Neuronal stem cell (in vitro differentiated cells): ENCODE measurements at regions not wholly inside any gene's neighbourhood (a gene's known extent, or its start where the extent isn't known, plus 50 kb on each side); places are given as distances from the start of the nearest gene placed in this dataset.

ENCODE experiments used
- DNase-seq: peaks from one replicate; pipeline ENCODE4 v3.0.0-alpha.2; 2013; ENCODE audit warnings: low spot score
- H2AFZ ChIP-seq: one replicate; pipeline ENCODE4 v1.6.1; 2013; ENCODE audit warnings: mild to moderate bottlenecking, low read length, inconsistent platforms
- H2AK5ac ChIP-seq: 2 replicates; pipeline ENCODE4 v1.6.1; 2013; ENCODE audit warnings: low read depth, mild to moderate bottlenecking, inconsistent platforms, low read length, moderate library complexity, mixed read lengths
- H2BK120ac ChIP-seq: 2 replicates; pipeline ENCODE4 v1.6.1; 2013; ENCODE audit warnings: low read depth, mild to moderate bottlenecking, inconsistent platforms, low read length, moderate library complexity, mixed read lengths
- H2BK12ac ChIP-seq: one replicate; pipeline ENCODE4 v1.6.1; 2013; ENCODE audit warnings: low read length, inconsistent platforms
- H2BK15ac ChIP-seq: 2 replicates; pipeline ENCODE4 v1.6.1; 2013; ENCODE audit warnings: mild to moderate bottlenecking, low read length, inconsistent platforms, mixed read lengths
- H2BK5ac ChIP-seq: one replicate; pipeline ENCODE4 v1.6.1; 2013; ENCODE audit warnings: inconsistent platforms, mild to moderate bottlenecking, low read length, moderate library complexity
- H3K14ac ChIP-seq: one replicate; pipeline ENCODE4 v1.6.1; 2013; ENCODE audit warnings: low read length, inconsistent platforms
- H3K18ac ChIP-seq: 2 replicates; pipeline ENCODE4 v1.6.1; 2013; ENCODE audit warnings: low read length, inconsistent platforms
- H3K23ac ChIP-seq: 2 replicates; pipeline ENCODE4 v1.6.1; 2013; ENCODE audit warnings: low read depth, mild to moderate bottlenecking, mixed read lengths, low read length, inconsistent platforms; ENCODE audit not compliant: poor library complexity
- H3K27ac ChIP-seq: replicated peaks from 3 replicates; pipeline ENCODE4 v1.5.1; 2013; ENCODE audit warnings: low read length, inconsistent platforms
- H3K27me3 ChIP-seq, 3 experiments: 2 replicates each; pipeline ENCODE4 v1.6.1; 2013; ENCODE audit warnings: low read length in 3 of 3, mild to moderate bottlenecking in 2 of 3, inconsistent platforms in 1 of 3, low read depth in 1 of 3, mixed read lengths in 1 of 3, moderate library complexity in 1 of 3; ENCODE audit not compliant: control insufficient read depth in 3 of 3, insufficient read depth in 3 of 3
- H3K36me3 ChIP-seq, 2 donors: replicated peaks in 1 of 2; 2 replicates each; pipeline ENCODE4 v1.6.1; 2013; ENCODE audit warnings: low read length in 2 of 2; ENCODE audit not compliant: control insufficient read depth in 2 of 2, insufficient read depth in 2 of 2
- H3K4ac ChIP-seq: 2 replicates; pipeline ENCODE4 v1.6.1; 2013; ENCODE audit warnings: inconsistent platforms, mild to moderate bottlenecking, low read length, moderate library complexity
- H3K4me1 ChIP-seq, 2 donors: 1 replicate in 1 of 2; 2 replicates in 1 of 2; pipeline ENCODE4 v1.6.1; 2013; ENCODE audit warnings: low read length in 2 of 2, low read depth in 1 of 2; ENCODE audit not compliant: control insufficient read depth in 2 of 2, insufficient read depth in 1 of 2
- H3K4me2 ChIP-seq: one replicate; pipeline ENCODE4 v1.6.1; 2013; ENCODE audit warnings: mild to moderate bottlenecking, low read length, inconsistent platforms; ENCODE audit not compliant: insufficient read depth, poor library complexity, severe bottlenecking
- H3K4me3 ChIP-seq, 2 donors: 2 replicates each; pipeline ENCODE4 v1.5.1; 2013; ENCODE audit warnings: low read length in 2 of 2, mild to moderate bottlenecking in 2 of 2, inconsistent platforms in 1 of 2, moderate library complexity in 1 of 2
- H3K79me1 ChIP-seq: one replicate; pipeline ENCODE4 v1.6.1; 2013; ENCODE audit warnings: low read depth, mild to moderate bottlenecking, inconsistent platforms, low read length, moderate library complexity
- H3K9ac ChIP-seq: one replicate; pipeline ENCODE4 v1.6.1; 2013; ENCODE audit warnings: mild to moderate bottlenecking, low read depth, low read length, inconsistent platforms; ENCODE audit not compliant: poor library complexity
- H3K9me3 ChIP-seq, 2 donors: replicated peaks in 1 of 2; 2 replicates each; pipeline versions ENCODE3 to v1.6.1; 2013; ENCODE audit warnings: low read length in 2 of 2, mild to moderate bottlenecking in 2 of 2, inconsistent platforms in 1 of 2, low read depth in 1 of 2, mixed read lengths in 1 of 2, moderate library complexity in 1 of 2; ENCODE audit not compliant: control insufficient read depth in 2 of 2, insufficient read depth in 1 of 2
- H4K8ac ChIP-seq: one replicate; pipeline ENCODE4 v1.6.1; 2013; ENCODE audit warnings: low read depth, mild to moderate bottlenecking, inconsistent platforms, low read length, moderate library complexity
- H4K91ac ChIP-seq: one replicate; pipeline ENCODE4 v1.6.1; 2013; ENCODE audit warnings: low read length, low read depth, mild to moderate bottlenecking, inconsistent platforms; ENCODE audit not compliant: poor library complexity
- WGBS, 2 donors: extraction: QIAGEN DNeasy Blood & Tissue Kit; methylation state at CpG; one replicate each; pipeline ENCODE4 v1.1.7; 2013; ENCODE audit warnings: missing lambda C conversion rate in 2 of 2, mixed read lengths in 1 of 2; ENCODE audit not compliant: insufficient read length in 2 of 2, insufficient replicate concordance in 1 of 2; ENCODE audit errors: extremely low coverage in 2 of 2; 5-methylcytosine and 5-hydroxymethylcytosine counted together

DNA sequence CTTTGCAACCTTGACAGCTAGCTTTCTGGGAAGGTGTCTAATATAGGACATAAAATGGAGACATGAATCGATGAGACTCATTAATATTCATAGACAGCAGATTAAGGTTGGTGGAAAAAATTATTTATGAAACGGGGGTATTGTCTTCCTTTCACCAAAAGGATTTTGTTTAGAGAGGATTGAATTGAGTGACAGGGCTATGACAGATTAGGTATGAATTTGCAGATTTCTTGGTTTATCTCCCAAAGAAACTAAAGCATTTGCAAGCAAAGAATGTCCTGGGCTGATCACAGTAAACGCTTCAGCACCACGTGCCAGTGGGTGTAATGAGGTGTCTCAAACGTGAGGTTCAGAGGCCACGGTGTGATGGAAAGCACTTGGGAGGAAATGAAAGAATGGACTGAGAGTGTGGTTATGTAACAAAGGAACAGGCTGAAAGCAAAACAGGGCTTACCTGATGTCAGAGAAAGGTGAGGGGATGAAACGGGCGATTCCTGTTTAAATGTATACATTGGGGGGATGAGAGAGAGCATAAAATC, 329.2 kb upstream of the NPVF start:
- Histone ChIP-seq H3K27ac (no peak overlapping the region), H3K4me3 (no peak overlapping the region), H3K4me2 (no peak overlapping the region)

DNA sequence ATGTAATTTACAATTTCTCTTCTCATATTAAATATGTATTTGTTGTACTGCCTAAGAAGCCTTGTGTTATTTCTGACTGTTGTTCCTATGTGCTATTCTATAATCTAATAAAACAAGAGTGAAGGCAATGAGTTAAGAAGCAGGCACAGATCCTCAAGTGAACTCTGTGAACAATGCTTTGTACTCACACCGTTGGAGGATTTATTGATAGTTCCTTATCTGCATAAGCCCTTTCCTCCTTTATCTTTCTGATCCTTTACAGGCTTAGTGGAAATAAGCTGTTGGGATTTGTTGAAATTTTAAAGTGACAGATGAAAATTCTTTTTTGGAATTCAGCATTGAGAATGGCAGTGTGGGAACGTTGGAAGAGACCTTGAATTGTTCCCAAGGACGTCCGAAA, 329.6 kb upstream of the NPVF start:
- Histone ChIP-seq H3K4me1 (peaks cover 6 to 9% of the 10 kb centered on the region in 2 donors), H3K79me1 (no peaks in the 10 kb centered on the region), H3K4me2 (no peak overlapping the region), H4K91ac (no peak overlapping the region), H3K4me3 (no peak overlapping the region), H2BK15ac (no peak overlapping the region), H3K36me3 (no peaks in the 10 kb centered on the region), H3K9me3 (peaks cover 2 to 5% of the 10 kb centered on the region in 2 donors), H3K27ac (no peak overlapping the region), H3K18ac (no peak overlapping the region), H2AK5ac (no peak overlapping the region), H4K8ac (no peak overlapping the region), H3K4ac (no peak overlapping the region), H3K23ac (no peak overlapping the region), H3K9ac (no peak overlapping the region), H3K14ac (no peak overlapping the region), H2BK120ac (no peak overlapping the region), H3K27me3 (no peaks in the 10 kb centered on the region), H2BK5ac (no peak overlapping the region), H2BK12ac (no peak overlapping the region), H2AFZ (no peak overlapping the region)
- WGBS, 2 donors: no CpG with 5 or more reads among the region's 4 CpGs
- DNase-seq: no peak

More for the DNA sequence above, 329.2 kb upstream of the NPVF start:
- Histone ChIP-seq H3K14ac (no peak overlapping the region), H2AFZ (no peak overlapping the region), H2BK5ac (no peak overlapping the region), H4K8ac (no peak overlapping the region), H2BK15ac (no peak overlapping the region), H3K36me3 (no peaks in the 10 kb centered on the region), H4K91ac (no peak overlapping the region), H3K9me3 (peaks cover 2 to 5% of the 10 kb centered on the region in 2 donors), H3K4ac (no peak overlapping the region), H3K18ac (no peak overlapping the region), H3K79me1 (no peaks in the 10 kb centered on the region), H3K27me3 (no peaks in the 10 kb centered on the region), H2BK120ac (no peak overlapping the region), H2BK12ac (no peak overlapping the region), H3K9ac (no peak overlapping the region), H2AK5ac (no peak overlapping the region), H3K23ac (no peak overlapping the region), H3K4me1 (peaks cover 6 to 9% of the 10 kb centered on the region in 2 donors)
- no CpG with 5 or more reads among the region's 8 CpGs for WGBS, 2 donors
- DNase-seq: no peak

DNA sequence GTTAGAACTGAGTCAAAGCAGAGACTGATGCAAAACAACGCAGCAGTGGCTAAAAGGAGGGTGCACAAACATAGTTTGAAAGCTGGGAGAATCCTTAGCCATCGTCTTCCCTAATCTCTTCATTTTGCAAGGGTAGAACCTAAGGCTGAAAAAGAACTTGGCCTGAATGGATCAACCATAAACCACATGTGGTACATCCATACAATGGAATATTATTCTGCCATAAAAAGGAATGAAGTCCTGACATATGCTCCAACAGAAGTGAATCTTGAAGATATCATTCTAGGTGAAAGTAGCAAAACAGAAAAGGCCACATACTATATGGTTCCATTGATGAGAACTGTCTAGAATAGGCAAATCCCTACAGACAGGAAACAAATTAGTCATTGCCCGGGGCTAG, 330.3 kb upstream of the NPVF start:
- no peak overlapping the region for H3K14ac ChIP-seq
- WGBS, 2 donors: no CpG with 5 or more reads among the region's 3 CpGs
- no peak overlapping the region for H2BK12ac ChIP-seq
- no peak for DNase-seq
- no peaks in the 10 kb centered on the region for H3K79me1 ChIP-seq
- no peak overlapping the region for H2BK5ac ChIP-seq
- peaks cover 2 to 5% of the 10 kb centered on the region in 2 donors for H3K9me3 ChIP-seq
- H2BK15ac ChIP-seq: no peak overlapping the region
- no peak overlapping the region for H2AFZ ChIP-seq
- no peak overlapping the region for H3K4me3 ChIP-seq
- no peaks in the 10 kb centered on the region for H3K36me3 ChIP-seq
- H2AK5ac ChIP-seq: no peak overlapping the region
- peaks cover 5 to 6% of the 10 kb centered on the region in 2 donors for H3K4me1 ChIP-seq
- no peaks in the 10 kb centered on the region for H3K27me3 ChIP-seq
- H3K23ac ChIP-seq: no peak overlapping the region
- no peak overlapping the region for H3K9ac ChIP-seq
- H4K91ac ChIP-seq: no peak overlapping the region
- H3K4me2 ChIP-seq: no peak overlapping the region
- no peak overlapping the region for H4K8ac ChIP-seq
- H3K4ac ChIP-seq: no peak overlapping the region
- H3K18ac ChIP-seq: no peak overlapping the region
- no peak overlapping the region for H3K27ac ChIP-seq
- no peak overlapping the region for H2BK120ac ChIP-seq

DNA sequence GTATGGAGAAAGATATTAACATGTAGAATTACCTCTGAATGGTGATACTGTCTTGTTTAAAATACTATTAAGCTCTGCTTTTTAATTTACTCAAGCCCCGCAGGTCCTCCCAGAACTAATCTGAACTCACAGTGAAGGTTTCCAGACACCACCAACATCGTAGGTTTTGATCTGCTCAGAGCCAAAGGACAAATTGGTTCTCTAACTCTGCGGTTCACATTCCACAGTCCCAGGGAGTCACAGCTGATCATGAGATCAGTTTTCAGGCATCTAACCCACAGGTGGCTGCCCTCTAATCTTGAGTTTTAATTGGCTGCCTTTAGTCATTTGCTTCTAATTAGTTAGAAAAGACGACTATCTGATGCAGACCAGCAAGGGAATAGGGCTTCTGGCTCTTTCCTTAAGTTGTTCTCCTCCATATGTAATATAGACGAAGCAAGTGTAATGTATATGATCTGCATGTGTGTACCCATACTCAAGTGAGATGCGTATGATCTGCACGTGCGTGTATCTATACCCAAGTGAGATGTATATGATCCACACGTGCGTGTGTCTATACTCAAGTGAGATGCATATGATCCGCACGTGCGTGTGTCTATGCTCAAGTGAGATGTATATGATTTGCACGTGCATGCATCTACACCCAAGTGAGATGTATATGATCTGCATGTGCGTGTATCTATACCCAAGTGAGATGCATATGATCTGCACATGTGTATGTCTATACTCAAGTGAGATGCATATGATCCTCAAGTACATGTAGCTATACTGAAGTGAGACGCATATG, 331.5 kb upstream of the NPVF start:
- H2BK120ac ChIP-seq: no peak overlapping the region
- no peak overlapping the region for H3K23ac ChIP-seq
- no peak overlapping the region for H2AFZ ChIP-seq
- no peak overlapping the region for H2BK5ac ChIP-seq
- no peak overlapping the region for H2AK5ac ChIP-seq
- H3K4me2 ChIP-seq: no peak overlapping the region
- no peak for DNase-seq
- peaks cover 2 to 5% of the 10 kb centered on the region in 2 donors for H3K9me3 ChIP-seq
- H2BK15ac ChIP-seq: no peak overlapping the region
- no peak overlapping the region for H4K91ac ChIP-seq
- no CpG with 5 or more reads among the region's 16 CpGs for WGBS, 2 donors
- H3K27me3 ChIP-seq: no peaks in the 10 kb centered on the region
- H3K4me1 ChIP-seq: no peaks in the 10 kb centered on the region
- H2BK12ac ChIP-seq: no peak overlapping the region
- H4K8ac ChIP-seq: no peak overlapping the region
- no peak overlapping the region for H3K4me3 ChIP-seq
- H3K9ac ChIP-seq: no peak overlapping the region
- no peaks in the 10 kb centered on the region for H3K36me3 ChIP-seq
- no peak overlapping the region for H3K18ac ChIP-seq
- no peak overlapping the region for H3K4ac ChIP-seq
- no peaks in the 10 kb centered on the region for H3K79me1 ChIP-seq
- H3K27ac ChIP-seq: no peak overlapping the region
- H3K14ac ChIP-seq: no peak overlapping the region
